B cell (primary cell): ENCODE measurements at regions not wholly inside any gene's neighbourhood (a gene's known extent, or its start where the extent isn't known, plus 50 kb on each side); places are given as distances from the start of the nearest gene placed in this dataset.

Experiments used
- EZH2 ChIP-seq: IDR thresholded peaks from 2 replicates; pipeline ENCODE4 v1.6.1; 2012; ENCODE audit warnings: borderline replicate concordance, low read depth, mild to moderate bottlenecking, moderate library complexity, low read length; ENCODE audit not compliant: insufficient read depth, poor library complexity, severe bottlenecking
- TF ChIP-seq, protein P1 (sequence below): fragments of 200-600 bp; IDR thresholded peaks from one replicate; pipeline ENCODE4 v1.8.0; 2022; ENCODE audit warnings: antibody characterized with exemption, mild to moderate bottlenecking

GRCh38 chr14:71602524-71602923 lies 329.7 kb upstream of the RGS6 start:
- TF ChIP-seq, protein P1, sequence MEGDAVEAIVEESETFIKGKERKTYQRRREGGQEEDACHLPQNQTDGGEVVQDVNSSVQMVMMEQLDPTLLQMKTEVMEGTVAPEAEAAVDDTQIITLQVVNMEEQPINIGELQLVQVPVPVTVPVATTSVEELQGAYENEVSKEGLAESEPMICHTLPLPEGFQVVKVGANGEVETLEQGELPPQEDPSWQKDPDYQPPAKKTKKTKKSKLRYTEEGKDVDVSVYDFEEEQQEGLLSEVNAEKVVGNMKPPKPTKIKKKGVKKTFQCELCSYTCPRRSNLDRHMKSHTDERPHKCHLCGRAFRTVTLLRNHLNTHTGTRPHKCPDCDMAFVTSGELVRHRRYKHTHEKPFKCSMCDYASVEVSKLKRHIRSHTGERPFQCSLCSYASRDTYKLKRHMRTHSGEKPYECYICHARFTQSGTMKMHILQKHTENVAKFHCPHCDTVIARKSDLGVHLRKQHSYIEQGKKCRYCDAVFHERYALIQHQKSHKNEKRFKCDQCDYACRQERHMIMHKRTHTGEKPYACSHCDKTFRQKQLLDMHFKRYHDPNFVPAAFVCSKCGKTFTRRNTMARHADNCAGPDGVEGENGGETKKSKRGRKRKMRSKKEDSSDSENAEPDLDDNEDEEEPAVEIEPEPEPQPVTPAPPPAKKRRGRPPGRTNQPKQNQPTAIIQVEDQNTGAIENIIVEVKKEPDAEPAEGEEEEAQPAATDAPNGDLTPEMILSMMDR, result no peak
- no peak for TF ChIP-seq EZH2
